DOHH2 (cell line): ENCODE measurements at regions not wholly inside any gene's neighbourhood (a gene's known extent, or its start where the extent isn't known, plus 50 kb on each side); places are given as distances from the start of the nearest gene placed in this dataset.
A peak's percentile ranks its signal among the peaks of the same experiment; 100 is the strongest.

Experiments
- H3F3A ChIP-seq: fragments of 200-600 bp; sonication (generic), shearing (Covaris generic); 2 replicates; pipeline ENCODE4 v1.6.0; 2016; ENCODE audit warnings: antibody characterized with exemption, mild to moderate bottlenecking; ENCODE audit not compliant: control insufficient read depth, insufficient read depth
- H3K27ac ChIP-seq: fragments of 200-600 bp; sonication (generic); 2 replicates; pipeline ENCODE4 v1.5.1; 2014; ENCODE audit warnings: low read depth, mild to moderate bottlenecking, low read length, moderate library complexity
- H3K27me3 ChIP-seq: fragments of 200-600 bp; sonication (generic); 2 replicates; pipeline ENCODE4 v1.6.1; 2014; ENCODE audit warnings: mild to moderate bottlenecking, low read length, mixed read lengths; ENCODE audit not compliant: control insufficient read depth
- H3K36me3 ChIP-seq: fragments of 200-600 bp; sonication (generic); 2 replicates; pipeline ENCODE4 v1.6.1; 2014; ENCODE audit warnings: mild to moderate bottlenecking, low read length, moderate library complexity, mixed read lengths; ENCODE audit not compliant: control insufficient read depth
- H3K4me1 ChIP-seq: fragments of 200-600 bp; sonication (generic); 2 replicates; pipeline ENCODE4 v1.6.1; 2014; ENCODE audit warnings: mild to moderate bottlenecking, low read length, mixed read lengths; ENCODE audit not compliant: control insufficient read depth
- H3K4me2 ChIP-seq: fragments of 200-600 bp; sonication (generic); 2 replicates; pipeline ENCODE4 v1.6.0; 2014; ENCODE audit warnings: mild to moderate bottlenecking, low read length, moderate library complexity
- H3K4me3 ChIP-seq: fragments of 200-600 bp; sonication (generic); 2 replicates; pipeline ENCODE4 v1.5.1; 2014; ENCODE audit warnings: mild to moderate bottlenecking, low read length, mixed read lengths
- H3K79me2 ChIP-seq: fragments of 200-600 bp; sonication (generic); 2 replicates; pipeline ENCODE4 v1.6.1; 2014; ENCODE audit warnings: mild to moderate bottlenecking, low read length, mixed read lengths; ENCODE audit not compliant: control insufficient read depth
- H3K9me2 ChIP-seq: fragments of 200-600 bp; sonication (generic); replicated peaks from 2 replicates; pipeline ENCODE4 v1.6.1; 2014; ENCODE audit warnings: mild to moderate bottlenecking, low read length, mixed read lengths; ENCODE audit not compliant: control insufficient read depth
- H3K9me3 ChIP-seq: fragments of 200-600 bp; sonication (generic); 2 replicates; pipeline ENCODE4 v1.6.1; 2014; ENCODE audit warnings: antibody characterized with exemption, low read length, mixed read lengths; ENCODE audit not compliant: control insufficient read depth, insufficient read depth
- H4K20me1 ChIP-seq: fragments of 200-600 bp; sonication (generic); 2 replicates; pipeline ENCODE4 v1.6.0; 2014; ENCODE audit warnings: low read depth, mild to moderate bottlenecking, antibody characterized with exemption, low read length, moderate library complexity; ENCODE audit not compliant: control insufficient read depth, insufficient read depth
- EZH2phosphoT487 ChIP-seq: fragments of 200-600 bp; sonication (generic); IDR thresholded peaks from 2 replicates; pipeline ENCODE4 v1.6.1; 2017; ENCODE audit warnings: borderline replicate concordance, mild to moderate bottlenecking, antibody characterized with exemption, low read length, moderate library complexity, mixed read lengths
- TF ChIP-seq, protein P1 (sequence below): fragments of 200-600 bp; sonication (generic); IDR thresholded peaks from one replicate; pipeline ENCODE4 v1.5.1; 2014; ENCODE audit warnings: antibody characterized with exemption, mild to moderate bottlenecking, low read depth, low read length; ENCODE audit not compliant: poor library complexity, severe bottlenecking

DNA sequence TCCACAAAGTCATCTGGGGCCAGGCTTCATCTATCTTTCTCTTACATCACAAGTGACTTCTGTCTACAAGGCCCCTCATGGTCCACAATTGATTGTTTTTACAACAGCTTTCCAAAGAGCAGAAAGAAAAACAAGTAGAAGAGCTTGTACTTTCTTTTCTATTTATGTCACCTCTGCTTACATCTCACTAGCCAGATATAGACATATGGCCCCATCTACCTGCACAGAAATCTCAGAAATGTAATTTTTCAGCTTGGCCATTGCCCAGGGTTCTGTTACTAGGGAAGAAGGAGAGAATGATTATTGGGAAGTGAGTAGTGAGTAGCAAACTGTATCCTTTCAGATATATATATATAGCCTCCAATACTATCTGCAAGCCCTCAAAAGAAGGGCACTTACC, 210.5 kb upstream of the PLEKHG7 start:
- H3K4me1 ChIP-seq: peaks cover 40% of the 10 kb centered on the region
- peaks cover 8% of the 10 kb centered on the region for H3F3A ChIP-seq
- no peaks in the 10 kb centered on the region for H4K20me1 ChIP-seq
- H3K4me3 ChIP-seq: peak overlapping the region; percentile 34; the same call in 1 of the 2 replicates
- H3K79me2 ChIP-seq: no peaks in the 10 kb centered on the region
- H3K9me2 ChIP-seq: no peaks in the 10 kb centered on the region
- H3K27ac ChIP-seq: 0 out of 2 replicates have a peak overlapping the region, but pooled peaks have one; percentile 5
- peaks cover 10% of the 10 kb centered on the region; the same call in 1 of the 2 replicates for H3K9me3 ChIP-seq
- no peaks in the 10 kb centered on the region for H3K27me3 ChIP-seq
- TF ChIP-seq, protein P1, sequence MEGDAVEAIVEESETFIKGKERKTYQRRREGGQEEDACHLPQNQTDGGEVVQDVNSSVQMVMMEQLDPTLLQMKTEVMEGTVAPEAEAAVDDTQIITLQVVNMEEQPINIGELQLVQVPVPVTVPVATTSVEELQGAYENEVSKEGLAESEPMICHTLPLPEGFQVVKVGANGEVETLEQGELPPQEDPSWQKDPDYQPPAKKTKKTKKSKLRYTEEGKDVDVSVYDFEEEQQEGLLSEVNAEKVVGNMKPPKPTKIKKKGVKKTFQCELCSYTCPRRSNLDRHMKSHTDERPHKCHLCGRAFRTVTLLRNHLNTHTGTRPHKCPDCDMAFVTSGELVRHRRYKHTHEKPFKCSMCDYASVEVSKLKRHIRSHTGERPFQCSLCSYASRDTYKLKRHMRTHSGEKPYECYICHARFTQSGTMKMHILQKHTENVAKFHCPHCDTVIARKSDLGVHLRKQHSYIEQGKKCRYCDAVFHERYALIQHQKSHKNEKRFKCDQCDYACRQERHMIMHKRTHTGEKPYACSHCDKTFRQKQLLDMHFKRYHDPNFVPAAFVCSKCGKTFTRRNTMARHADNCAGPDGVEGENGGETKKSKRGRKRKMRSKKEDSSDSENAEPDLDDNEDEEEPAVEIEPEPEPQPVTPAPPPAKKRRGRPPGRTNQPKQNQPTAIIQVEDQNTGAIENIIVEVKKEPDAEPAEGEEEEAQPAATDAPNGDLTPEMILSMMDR: no peak
- no peak for TF ChIP-seq EZH2phosphoT487
- peak overlapping the region; percentile 50 for H3K4me2 ChIP-seq
- H3K36me3 ChIP-seq: no peaks in the 10 kb centered on the region

DNA sequence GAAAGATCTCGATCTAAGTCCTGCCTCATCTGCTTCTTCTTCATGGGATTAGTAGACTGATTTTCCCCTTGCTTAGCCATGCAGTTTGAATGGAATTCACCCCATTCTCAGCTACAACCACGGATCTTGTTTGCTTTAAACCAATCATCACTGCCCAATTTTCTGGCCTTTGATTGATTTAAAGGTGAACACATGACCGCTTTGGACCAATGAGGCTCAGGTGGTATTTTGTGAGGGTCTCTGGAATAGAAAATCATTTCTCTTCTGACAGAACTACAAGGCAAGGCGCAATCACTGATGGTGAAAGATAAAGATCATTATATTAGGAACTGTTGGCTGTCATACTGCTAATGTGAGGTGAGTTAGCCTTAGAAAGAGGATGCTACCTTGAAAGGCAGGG, 213.0 kb upstream of the PLEKHG7 start:
- Histone ChIP-seq H4K20me1 (no peaks in the 10 kb centered on the region), H3K4me1 (peaks cover 64% of the 10 kb centered on the region), H3K9me2 (no peaks in the 10 kb centered on the region), H3K27ac (no peak overlapping the region), H3K4me2 (no peak overlapping the region), H3F3A (peaks cover 16% of the 10 kb centered on the region), H3K4me3 (no peak overlapping the region), H3K79me2 (no peaks in the 10 kb centered on the region), H3K9me3 (peaks cover 10% of the 10 kb centered on the region; the same call in 1 of the 2 replicates), H3K36me3 (no peaks in the 10 kb centered on the region), H3K27me3 (no peaks in the 10 kb centered on the region)
- TF ChIP-seq EZH2phosphoT487: no peak
- TF ChIP-seq, protein P1: no peak

DNA sequence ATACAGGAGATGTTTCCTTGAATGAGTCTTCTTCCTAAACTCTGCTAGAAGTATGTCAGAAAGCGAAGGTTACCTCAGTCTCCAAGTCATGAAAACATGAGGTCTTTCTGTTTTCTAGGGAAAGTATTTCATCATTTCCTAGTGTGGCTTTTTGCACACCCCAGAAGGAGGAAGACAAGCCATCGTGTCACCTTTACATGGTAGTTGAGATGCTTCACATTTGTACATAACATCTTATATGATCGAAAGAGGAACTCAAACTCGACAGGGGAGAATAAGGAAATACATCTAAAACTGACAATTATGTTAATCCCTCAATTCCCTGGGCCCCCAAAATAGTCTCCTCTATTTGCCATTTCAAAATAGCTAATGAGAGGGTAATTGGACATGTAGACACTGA, 214.1 kb upstream of the PLEKHG7 start:
- Histone ChIP-seq H3F3A (peaks cover 16% of the 10 kb centered on the region), H3K4me1 (peaks cover 64% of the 10 kb centered on the region), H3K27me3 (no peaks in the 10 kb centered on the region), H3K27ac (peak overlapping the region; percentile 46), H3K9me2 (no peaks in the 10 kb centered on the region), H3K36me3 (no peaks in the 10 kb centered on the region), H3K79me2 (no peaks in the 10 kb centered on the region), H4K20me1 (no peaks in the 10 kb centered on the region), H3K9me3 (peaks cover 10% of the 10 kb centered on the region; the same call in 1 of the 2 replicates), H3K4me3 (peak overlapping the region; percentile 43), H3K4me2 (peak overlapping the region; percentile 55)
- TF ChIP-seq, protein P1: no peak
- no peak for TF ChIP-seq EZH2phosphoT487
